Medulla oblongata (tissue), 1 donor: ENCODE measurements at regions not wholly inside any gene's neighbourhood (a gene's known extent, or its start where the extent isn't known, plus 50 kb on each side); places are given as distances from the start of the nearest gene placed in this dataset.
A peak's percentile ranks its signal among the peaks of the same experiment; 100 is the strongest.
"Not testable (repeated sequence)": the region's sequence is repeated elsewhere in the genome, so short reads cannot be mapped to it uniquely, and the experiment has no call there.

Experiments
- DNase-seq: peaks from one replicate; pipeline ENCODE4 v3.0.0-alpha.2; 2015; ENCODE audit errors: extremely low spot score

GRCh38 chr2:116510117-116510671 lies 1304.3 kb upstream of the DDX18 start:
- DNase-seq, result peak; percentile 39

- DNase-seq, result no peak
Measured at GRCh38 chr2:116511426-116511825, 1303.1 kb upstream of the DDX18 start.

- no peak for DNase-seq
Measured at GRCh38 chr2:116513991-116514390, 1300.5 kb upstream of the DDX18 start.

GRCh38 chr2:116517936-116518335 lies 1296.6 kb upstream of the DDX18 start:
- no peak for DNase-seq

- DNase-seq, result no peak
Measured at GRCh38 chr2:116537811-116538210, 1276.7 kb upstream of the DDX18 start.

GRCh38 chr2:116545286-116546068 lies 1269.0 kb upstream of the DDX18 start:
- no peak for DNase-seq

GRCh38 chr2:116552738-116553419 lies 1261.6 kb upstream of the DDX18 start:
- not testable (repeated sequence) for DNase-seq

GRCh38 chr2:116580209-116580608 lies 1234.3 kb upstream of the DDX18 start:
- DNase-seq, result no peak

GRCh38 chr2:116582850-116583249 lies 1231.6 kb upstream of the DDX18 start:
- no peak for DNase-seq

GRCh38 chr2:116585669-116586327 lies 1228.7 kb upstream of the DDX18 start:
- DNase-seq, result peak; percentile 76

- no peak for DNase-seq
Measured at GRCh38 chr2:116586328-116586689, 1228.2 kb upstream of the DDX18 start.
